Esophagus (tissue), 2 donors: ENCODE measurements at regions not wholly inside any gene's neighbourhood (a gene's known extent, or its start where the extent isn't known, plus 50 kb on each side); places are given as distances from the start of the nearest gene placed in this dataset.

Source experiments
- H3K27ac ChIP-seq, 2 donors: one replicate each; pipeline ENCODE4 v1.5.1; 2013; ENCODE audit warnings: low read depth in 2 of 2, mild to moderate bottlenecking in 2 of 2, inconsistent platforms in 1 of 2, low read length in 1 of 2, moderate library complexity in 1 of 2
- H3K27me3 ChIP-seq, 2 donors: one replicate each; pipeline ENCODE4 v1.6.1; 2013; ENCODE audit warnings: low read length in 2 of 2, control low read depth in 1 of 2, mild to moderate bottlenecking in 1 of 2; ENCODE audit not compliant: insufficient read depth in 2 of 2, control insufficient read depth in 1 of 2
- H3K36me3 ChIP-seq, 2 donors: one replicate each; pipeline ENCODE4 v1.6.1; 2013; ENCODE audit warnings: low read length in 1 of 2; ENCODE audit not compliant: control insufficient read depth in 2 of 2, insufficient read depth in 2 of 2
- H3K4me1 ChIP-seq, 2 donors: one replicate each; pipeline ENCODE4 v1.6.1; 2013; ENCODE audit warnings: low read length in 1 of 2; ENCODE audit not compliant: control insufficient read depth in 2 of 2, insufficient read depth in 2 of 2
- H3K4me3 ChIP-seq, 2 donors: one replicate each; pipeline ENCODE4 v1.5.1; 2013; ENCODE audit warnings: low read length in 2 of 2, mild to moderate bottlenecking in 2 of 2, low read depth in 1 of 2, moderate library complexity in 1 of 2
- H3K9me3 ChIP-seq, 2 donors: one replicate each; pipeline ENCODE4 v1.6.1; 2013; ENCODE audit warnings: mild to moderate bottlenecking in 2 of 2, low read depth in 1 of 2, low read length in 1 of 2, moderate library complexity in 1 of 2; ENCODE audit not compliant: control insufficient read depth in 2 of 2, insufficient read depth in 1 of 2
- WGBS, 2 donors: extraction: QIAGEN DNeasy Blood & Tissue Kit; methylation state at CpG; one replicate each; pipeline ENCODE4 v1.1.7; 2013; 5-methylcytosine and 5-hydroxymethylcytosine counted together
- donor health status: healthy with polysubstance abuse.
- donor health status: Bipolar disorder and iron deficiency.

GRCh38 chr10:47189802-47190201 is 110.2 kb upstream of the GDF10 start:
- WGBS, 2 donors, result 81 to 88% methylated on average over 6 of the region's 6 CpGs
- Histone ChIP-seq H3K36me3 (no peaks in the 10 kb centered on the region), H3K4me1 (no peaks in the 10 kb centered on the region), H3K27me3 (no peaks in the 10 kb centered on the region), H3K4me3 (no peak overlapping the region), H3K9me3 (no peaks in the 10 kb centered on the region), H3K27ac (no peak overlapping the region)

DNA sequence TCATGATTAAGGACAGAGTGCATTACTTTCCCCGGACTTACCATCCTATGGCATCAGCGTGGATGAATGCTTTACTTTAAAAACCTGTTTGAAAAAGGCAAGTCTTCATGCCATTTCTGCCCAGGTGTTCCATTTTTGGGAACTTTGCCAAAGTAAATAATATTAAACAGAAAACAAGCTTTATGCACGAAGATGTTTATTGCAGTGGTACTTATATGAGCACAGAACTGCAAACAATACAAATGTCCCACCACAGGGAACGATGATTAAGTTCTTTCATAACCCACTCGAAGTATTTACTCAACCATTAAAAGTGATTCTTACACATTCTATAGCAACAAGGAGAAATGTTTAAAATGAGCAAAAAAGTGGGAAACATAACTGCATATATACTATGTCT is 109.7 kb upstream of the GDF10 start:
- H3K4me3 ChIP-seq, result no peak overlapping the region
- H3K36me3 ChIP-seq, result no peaks in the 10 kb centered on the region
- WGBS, 2 donors, result 57% methylated on average over 5 of the region's 5 CpGs
- no peak overlapping the region for H3K27ac ChIP-seq
- no peaks in the 10 kb centered on the region for H3K9me3 ChIP-seq
- H3K4me1 ChIP-seq, result no peaks in the 10 kb centered on the region
- H3K27me3 ChIP-seq, result no peaks in the 10 kb centered on the region

DNA sequence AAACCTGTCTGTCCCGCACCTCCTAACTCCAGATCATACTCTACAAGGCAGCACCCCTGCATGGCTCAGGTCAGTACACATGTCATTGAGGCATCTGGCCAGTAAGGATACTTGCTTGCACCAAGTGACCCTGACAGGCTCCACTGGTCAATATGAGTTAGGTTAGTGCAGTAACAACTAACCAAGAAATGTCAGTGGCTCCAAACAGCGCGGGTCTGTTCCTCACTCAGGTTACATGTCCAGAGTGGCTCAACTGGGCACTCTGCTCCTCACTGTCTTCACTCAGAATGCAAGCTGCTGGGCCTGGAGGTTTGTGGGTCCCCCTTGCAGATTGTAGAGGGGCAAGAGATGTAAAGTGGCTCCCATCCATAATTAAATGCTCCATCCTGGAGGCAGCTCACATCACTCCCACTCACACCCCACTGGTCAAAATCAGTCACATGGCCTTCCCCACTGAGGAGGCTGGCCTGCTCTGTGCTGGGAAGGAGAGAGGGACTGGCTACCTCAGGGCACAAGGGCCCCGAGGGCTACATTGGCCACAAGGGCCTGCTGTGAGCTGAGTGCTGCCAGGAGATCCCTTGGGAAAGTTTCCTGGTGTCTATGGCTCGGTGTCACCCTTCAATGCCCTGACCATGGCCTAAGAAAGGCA is 109.1 kb upstream of the GDF10 start:
- Histone ChIP-seq H3K36me3 (no peaks in the 10 kb centered on the region), H3K4me3 (no peak overlapping the region)
- WGBS, 2 donors, result 88 to 90% methylated on average over 5 of the region's 5 CpGs

GRCh38 chr10:47192273-47192672 is 107.7 kb upstream of the GDF10 start:
- H3K27ac ChIP-seq, result no peak overlapping the region
- no peaks in the 10 kb centered on the region for H3K4me1 ChIP-seq
- 67 to 73% methylated on average over 2 of the region's 2 CpGs for WGBS, 2 donors
- H3K27me3 ChIP-seq, result no peaks in the 10 kb centered on the region
- no peaks in the 10 kb centered on the region for H3K9me3 ChIP-seq
- no peak overlapping the region for H3K4me3 ChIP-seq
- no peaks in the 10 kb centered on the region for H3K36me3 ChIP-seq

More for the DNA sequence above, 109.1 kb upstream of the GDF10 start:
- no peaks in the 10 kb centered on the region for H3K4me1 ChIP-seq
- no peaks in the 10 kb centered on the region for H3K27me3 ChIP-seq
- no peaks in the 10 kb centered on the region for H3K9me3 ChIP-seq
- H3K27ac ChIP-seq, result no peak overlapping the region

- no peaks in the 10 kb centered on the region for H3K4me1 ChIP-seq
- H3K9me3 ChIP-seq, result no peaks in the 10 kb centered on the region
- 89 to 92% methylated on average over 6 of the region's 6 CpGs for whole genome bisulfite sequencing, 2 donors
- H3K27ac ChIP-seq, result no peak overlapping the region
- H3K4me3 ChIP-seq, result no peak overlapping the region
- no peaks in the 10 kb centered on the region for H3K36me3 ChIP-seq
- no peaks in the 10 kb centered on the region for H3K27me3 ChIP-seq
Observed at GRCh38 chr10:47193666-47194065, 106.3 kb upstream of the GDF10 start.

GRCh38 chr10:47195274-47195885 is 104.6 kb upstream of the GDF10 start:
- H3K27ac ChIP-seq, result no peak overlapping the region
- 64 to 65% methylated on average over 15 of the region's 15 CpGs for WGBS, 2 donors
- no peaks in the 10 kb centered on the region for H3K9me3 ChIP-seq
- no peaks in the 10 kb centered on the region for H3K36me3 ChIP-seq
- no peak overlapping the region for H3K4me3 ChIP-seq
- H3K27me3 ChIP-seq, result no peaks in the 10 kb centered on the region
- H3K4me1 ChIP-seq, result no peaks in the 10 kb centered on the region

- no peaks in the 10 kb centered on the region for H3K4me1 ChIP-seq
- WGBS, 2 donors, result 94 to 95% methylated on average over 8 of the region's 8 CpGs
- H3K4me3 ChIP-seq, result no peak overlapping the region
- H3K9me3 ChIP-seq, result no peaks in the 10 kb centered on the region
- no peaks in the 10 kb centered on the region for H3K27me3 ChIP-seq
- no peaks in the 10 kb centered on the region for H3K36me3 ChIP-seq
- no peak overlapping the region for H3K27ac ChIP-seq
Observed at GRCh38 chr10:47196691-47197090, 103.3 kb upstream of the GDF10 start.

- no peaks in the 10 kb centered on the region for H3K36me3 ChIP-seq
- no peaks in the 10 kb centered on the region for H3K9me3 ChIP-seq
- WGBS, 2 donors, result 76 to 90% methylated on average over 4 of the region's 4 CpGs
- H3K27ac ChIP-seq, result no peak overlapping the region
- H3K4me1 ChIP-seq, result no peaks in the 10 kb centered on the region
- no peaks in the 10 kb centered on the region for H3K27me3 ChIP-seq
- H3K4me3 ChIP-seq, result no peak overlapping the region
Observed at GRCh38 chr10:47198221-47198620, 101.8 kb upstream of the GDF10 start.

DNA sequence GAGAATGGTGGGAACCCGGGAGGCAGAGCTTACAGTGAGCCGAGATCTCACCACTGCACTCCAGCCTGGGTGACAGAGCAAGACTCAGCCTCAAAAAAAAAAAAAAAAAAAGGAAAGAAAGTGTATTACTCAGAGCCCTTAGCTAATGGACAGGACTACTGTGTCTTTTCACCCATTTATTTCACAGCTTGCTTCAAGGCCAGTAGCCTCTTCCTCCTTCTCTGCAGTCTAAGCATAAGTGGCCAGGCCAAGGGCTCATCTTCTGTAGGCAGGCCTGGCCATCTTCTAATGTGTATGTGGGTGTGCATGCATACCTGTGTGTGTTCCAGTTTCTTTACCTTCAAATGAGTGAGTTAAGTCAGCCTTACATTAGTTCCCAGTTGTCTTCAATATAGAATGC is 94.8 kb upstream of the GDF10 start:
- Histone ChIP-seq H3K27ac (no peak overlapping the region), H3K4me1 (no peaks in the 10 kb centered on the region), H3K36me3 (no peaks in the 10 kb centered on the region), H3K4me3 (no peak overlapping the region), H3K9me3 (no peaks in the 10 kb centered on the region), H3K27me3 (no peaks in the 10 kb centered on the region)
- WGBS, 2 donors, result 94 to 96% methylated on average over 2 of the region's 2 CpGs
